T-helper 2 cell treated with Interferon-gamma antibody and Interleukin-4, amounts not matched to agents 5 μg/mL and 100 μg/mL, for 36 hours (primary cell): ENCODE measurements at regions not wholly inside any gene's neighbourhood (a gene's known extent, or its start where the extent isn't known, plus 50 kb on each side); places are given as distances from the start of the nearest gene placed in this dataset.
"Not testable (repeated sequence)": the region's sequence is repeated elsewhere in the genome, so short reads cannot be mapped to it uniquely, and the experiment has no call there.

Experiments used
- DNase-seq: peaks from one replicate; pipeline ENCODE4 v3.0.0; 2021; ENCODE audit warnings: low spot score
- H3K27ac Mint-ChIP-seq: one replicate; pipeline ENCODE4 v1.8.0; 2021; ENCODE audit warnings: mild to moderate bottlenecking, mixed read lengths
- H3K27me3 Mint-ChIP-seq: one replicate; pipeline ENCODE4 v1.8.0; 2021; ENCODE audit warnings: low read depth, mixed read lengths
- H3K36me3 Mint-ChIP-seq: one replicate; pipeline ENCODE4 v1.8.0; 2021; ENCODE audit warnings: low read depth, mixed read lengths
- H3K4me1 Mint-ChIP-seq: one replicate; pipeline ENCODE4 v1.8.0; 2021; ENCODE audit warnings: low read depth, mixed read lengths
- H3K4me3 Mint-ChIP-seq: one replicate; pipeline ENCODE4 v1.8.0; 2022; ENCODE audit warnings: mild to moderate bottlenecking, moderate library complexity, mixed read lengths
- H3K9me3 Mint-ChIP-seq: one replicate; pipeline ENCODE4 v1.8.0; 2021; ENCODE audit warnings: mixed read lengths

DNA sequence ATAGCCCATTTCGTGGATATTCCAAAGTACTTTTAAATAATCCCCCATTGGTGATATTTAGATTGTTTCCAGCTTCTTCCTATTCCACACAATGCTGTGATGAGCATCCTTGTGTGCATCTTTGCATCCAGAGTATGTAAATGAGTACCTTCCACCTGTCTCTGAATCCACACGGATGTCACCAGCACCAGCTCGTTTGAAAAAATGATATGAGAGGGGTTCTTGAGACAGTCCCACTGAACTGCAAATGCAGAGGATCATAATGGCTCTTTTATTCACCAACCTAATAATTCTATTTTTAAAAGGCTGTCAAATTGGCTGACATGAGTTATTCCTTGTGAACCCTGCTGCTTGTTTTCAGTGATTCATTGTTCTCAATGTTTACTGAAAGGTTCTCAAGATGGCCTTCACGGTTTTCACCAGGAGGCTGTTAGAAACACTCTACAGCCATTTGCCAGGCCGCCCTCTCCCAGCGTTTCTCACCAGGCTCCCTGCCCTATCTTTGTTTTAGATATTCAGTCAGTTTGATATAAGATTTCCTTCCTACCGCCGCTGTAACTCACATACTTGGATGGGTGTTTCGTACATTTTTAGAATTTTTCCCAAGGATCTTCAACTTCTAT, 96.7 kb upstream of the PTPRG start:
- no peak for DNase-seq

DNA sequence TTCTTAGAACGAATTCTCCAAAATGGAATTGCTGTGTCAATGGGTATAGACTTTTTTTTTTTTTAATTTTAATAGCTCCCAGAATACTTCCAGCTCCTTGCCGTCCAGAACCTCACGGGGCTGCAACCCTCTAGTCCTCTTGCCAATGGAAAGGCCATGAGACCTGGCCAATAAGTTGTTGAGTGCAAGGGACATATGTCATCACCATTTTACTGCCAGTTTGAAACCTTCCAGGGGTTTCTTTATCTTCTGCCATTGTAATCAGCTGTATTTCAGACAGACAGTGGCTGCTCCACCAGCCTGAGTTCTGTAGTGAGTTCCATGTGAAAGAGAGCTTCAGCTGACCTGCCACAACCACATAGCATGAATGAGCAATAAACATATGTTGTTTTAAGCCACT, 95.0 kb upstream of the PTPRG start:
- no peak overlapping the region for H3K27ac Mint-ChIP-seq
- no peaks in the 10 kb centered on the region for H3K36me3 Mint-ChIP-seq
- no peak for DNase-seq
- no peak overlapping the region for H3K4me3 Mint-ChIP-seq
- H3K9me3 Mint-ChIP-seq, result no peaks in the 10 kb centered on the region
- peaks cover 11% of the 10 kb centered on the region for H3K27me3 Mint-ChIP-seq
- no peaks in the 10 kb centered on the region for H3K4me1 Mint-ChIP-seq

More for the DNA sequence above, 96.7 kb upstream of the PTPRG start:
- Mint-ChIP-seq H3K36me3 (no peaks in the 10 kb centered on the region), H3K4me3 (no peak overlapping the region), H3K27me3 (peaks cover 10% of the 10 kb centered on the region), H3K4me1 (no peaks in the 10 kb centered on the region), H3K27ac (no peak overlapping the region), H3K9me3 (no peaks in the 10 kb centered on the region)

DNA sequence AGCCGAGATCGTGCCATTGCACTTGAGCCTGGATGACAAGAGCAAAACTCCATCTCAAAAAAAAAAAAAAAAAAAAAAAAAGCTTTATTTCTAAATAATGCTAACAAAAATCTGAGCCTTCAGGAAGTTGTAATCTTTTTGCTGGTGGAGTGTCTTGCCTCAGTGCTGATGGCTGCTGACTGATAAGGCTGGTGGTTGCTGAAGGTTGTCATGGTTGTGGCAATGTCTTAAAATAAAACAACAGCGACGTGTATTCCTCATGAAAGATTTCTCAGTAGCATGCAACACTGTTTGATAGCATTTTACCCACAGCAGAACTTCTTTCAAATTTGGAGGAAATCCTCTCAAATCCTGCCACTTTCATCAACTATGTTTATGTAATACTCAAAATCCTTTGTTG, 77.4 kb upstream of the PTPRG start:
- DNase-seq, result no peak
- no peak overlapping the region for H3K27ac Mint-ChIP-seq
- H3K4me1 Mint-ChIP-seq, result peaks cover 7% of the 10 kb centered on the region
- peak overlapping the region; percentile 6 for H3K4me3 Mint-ChIP-seq
- no peaks in the 10 kb centered on the region for H3K36me3 Mint-ChIP-seq
- no peaks in the 10 kb centered on the region for H3K27me3 Mint-ChIP-seq
- H3K9me3 Mint-ChIP-seq, result no peaks in the 10 kb centered on the region

DNA sequence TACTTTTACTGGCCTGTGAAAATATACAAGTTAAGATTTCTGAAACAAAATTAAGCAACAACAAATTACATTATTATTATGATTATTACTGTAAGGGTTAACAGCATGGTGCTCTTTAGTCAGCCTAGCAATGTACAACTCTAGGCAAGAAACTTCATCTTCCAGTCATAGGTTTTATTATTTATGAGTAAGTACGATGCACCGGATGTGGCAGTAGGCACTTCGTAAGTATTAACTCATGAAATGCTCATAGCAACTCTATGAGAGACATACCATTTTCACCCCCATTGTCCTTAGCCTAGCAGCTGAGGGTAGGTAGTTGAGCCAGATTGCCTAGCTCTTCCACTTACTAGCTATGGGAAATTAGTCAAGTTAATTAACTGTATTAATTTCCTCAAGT, 68.0 kb upstream of the PTPRG start:
- no peaks in the 10 kb centered on the region for H3K36me3 Mint-ChIP-seq
- no peaks in the 10 kb centered on the region for H3K4me1 Mint-ChIP-seq
- peaks cover 6% of the 10 kb centered on the region for H3K27me3 Mint-ChIP-seq
- H3K27ac Mint-ChIP-seq, result no peak overlapping the region
- H3K4me3 Mint-ChIP-seq, result no peak overlapping the region
- peaks cover 4% of the 10 kb centered on the region for H3K9me3 Mint-ChIP-seq
- no peak for DNase-seq

DNA sequence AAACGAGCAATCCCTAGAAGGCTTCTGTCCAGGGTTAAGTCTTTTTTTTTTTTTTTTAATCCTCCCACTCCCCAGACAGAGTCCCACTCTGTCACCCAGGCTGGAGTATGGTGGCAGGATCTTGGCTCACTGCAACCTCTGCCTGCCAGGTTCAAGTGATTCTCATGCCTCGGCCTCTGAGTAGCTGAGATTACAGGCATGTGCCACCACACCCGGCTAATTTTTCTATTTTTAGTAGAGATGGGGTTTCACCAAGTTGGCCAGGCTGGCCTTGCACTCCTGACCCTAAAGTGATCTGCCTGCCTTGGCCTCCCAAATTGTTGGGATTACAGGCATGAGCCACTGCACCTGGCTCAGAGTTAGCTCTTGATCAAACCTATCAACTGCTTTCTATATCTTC, 67.1 kb upstream of the PTPRG start:
- not testable (repeated sequence) for H3K36me3 Mint-ChIP-seq, H3K4me3 Mint-ChIP-seq, H3K27ac Mint-ChIP-seq, H3K9me3 Mint-ChIP-seq, H3K4me1 Mint-ChIP-seq, H3K27me3 Mint-ChIP-seq, DNase-seq

DNA sequence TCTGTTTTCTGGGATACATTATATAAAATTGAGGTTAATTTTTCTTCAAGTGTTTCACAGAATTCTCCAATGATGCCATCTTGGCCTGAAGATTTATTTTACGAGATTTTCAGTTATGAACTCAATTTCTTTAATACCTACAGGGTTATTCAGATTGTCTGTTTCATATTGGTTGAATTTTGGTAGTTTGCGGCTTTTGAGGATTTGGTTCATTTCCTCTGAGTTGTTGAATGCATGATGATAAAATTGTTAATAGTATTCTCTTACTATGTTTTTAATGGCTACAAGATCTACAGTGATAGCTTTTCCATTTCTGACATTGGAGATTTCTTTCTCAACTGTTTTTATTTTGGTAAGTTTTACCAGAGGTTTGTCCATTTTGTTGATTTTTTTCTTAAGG, 63.9 kb upstream of the PTPRG start:
- peaks cover 13% of the 10 kb centered on the region for H3K9me3 Mint-ChIP-seq
- H3K4me1 Mint-ChIP-seq, result no peaks in the 10 kb centered on the region
- no peak for DNase-seq
- H3K27me3 Mint-ChIP-seq, result peaks cover 10% of the 10 kb centered on the region
- no peaks in the 10 kb centered on the region for H3K36me3 Mint-ChIP-seq
- H3K27ac Mint-ChIP-seq, result no peak overlapping the region
- no peak overlapping the region for H3K4me3 Mint-ChIP-seq

DNA sequence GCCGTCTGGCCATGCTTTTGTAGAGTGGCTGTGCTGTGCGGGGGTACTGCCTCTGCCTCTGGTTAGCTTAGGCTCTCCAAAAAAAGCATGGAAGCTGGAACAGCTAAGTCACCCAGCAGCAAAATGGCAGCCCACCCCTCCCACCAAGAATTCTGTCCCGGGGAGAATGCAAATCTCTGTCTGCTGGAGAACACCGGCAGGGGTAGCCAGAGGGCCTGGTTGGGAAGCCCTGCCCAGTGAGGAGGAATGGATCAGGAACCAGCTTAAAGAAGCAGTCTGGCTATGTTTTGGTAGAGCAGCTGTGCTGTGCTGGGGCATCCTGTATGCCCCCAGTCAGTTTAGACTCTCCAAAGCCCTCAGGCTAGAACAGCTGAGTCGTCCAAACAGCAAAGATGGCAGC, 56.2 kb upstream of the PTPRG start:
- peaks cover 25% of the 10 kb centered on the region for H3K9me3 Mint-ChIP-seq
- DNase-seq, result no peak
- H3K4me1 Mint-ChIP-seq, result no peaks in the 10 kb centered on the region
- H3K4me3 Mint-ChIP-seq, result no peak overlapping the region
- H3K27me3 Mint-ChIP-seq, result peaks cover 3% of the 10 kb centered on the region
- no peak overlapping the region for H3K27ac Mint-ChIP-seq
- H3K36me3 Mint-ChIP-seq, result peaks cover 2% of the 10 kb centered on the region

DNA sequence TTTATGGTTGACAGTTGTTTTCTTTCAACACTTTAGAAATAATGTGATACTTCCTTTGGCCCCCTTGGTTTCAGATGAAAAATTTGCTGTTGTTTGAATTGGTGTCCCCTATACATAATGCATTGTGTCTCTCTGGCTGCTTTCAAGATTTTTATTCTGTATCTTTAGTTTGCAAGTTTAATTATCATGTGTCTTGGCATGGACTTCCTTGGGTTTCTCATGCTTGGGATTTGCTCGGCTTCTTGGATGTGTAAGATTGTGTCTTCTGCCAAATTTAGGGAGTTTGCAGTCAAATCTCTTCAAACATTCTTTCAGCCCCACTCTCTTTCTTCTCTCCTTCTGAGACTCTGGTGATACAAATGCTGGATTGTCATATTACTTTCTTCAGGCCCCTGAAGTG, 53.4 kb upstream of the PTPRG start:
- no peak overlapping the region for H3K27ac Mint-ChIP-seq
- H3K4me3 Mint-ChIP-seq, result no peak overlapping the region
- H3K36me3 Mint-ChIP-seq, result peaks cover 2% of the 10 kb centered on the region

More for the DNA sequence above, 53.4 kb upstream of the PTPRG start:
- no peaks in the 10 kb centered on the region for H3K4me1 Mint-ChIP-seq
- H3K9me3 Mint-ChIP-seq, result peaks cover 14% of the 10 kb centered on the region
- H3K27me3 Mint-ChIP-seq, result peaks cover 2% of the 10 kb centered on the region
- DNase-seq, result no peak
